ENCODE measurements at regions not wholly inside any gene's neighbourhood (a gene's known extent, or its start where the extent isn't known, plus 50 kb on each side); places are given as distances from the start of the nearest gene placed in this dataset.
A peak's percentile ranks its signal among the peaks of the same experiment; 100 is the strongest.
"Not testable (repeated sequence)": the region's sequence is repeated elsewhere in the genome, so short reads cannot be mapped to it uniquely, and the experiment has no call there.

DNA sequence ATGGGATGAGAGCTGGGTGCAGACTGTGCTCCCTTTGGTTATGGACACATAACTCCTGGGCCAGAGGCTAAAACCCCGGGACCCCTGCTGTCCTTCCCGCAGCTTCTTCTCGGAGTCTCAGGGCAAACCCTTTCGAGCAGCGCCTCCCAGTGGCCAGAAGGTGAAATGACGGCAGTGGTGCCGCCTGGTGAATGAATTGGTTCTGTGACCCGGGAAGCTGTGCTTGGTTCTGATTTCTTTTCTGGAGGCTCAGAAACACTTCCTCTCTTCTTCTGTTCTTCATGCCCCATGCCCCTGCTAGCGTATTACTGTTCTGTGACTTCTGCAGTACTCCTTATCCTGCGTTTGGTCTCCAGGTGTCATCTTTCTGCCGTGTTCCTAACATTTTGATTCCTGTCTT, 104.7 kb upstream of the CCZ1B start:
- TF ChIP-seq, protein P1, sequence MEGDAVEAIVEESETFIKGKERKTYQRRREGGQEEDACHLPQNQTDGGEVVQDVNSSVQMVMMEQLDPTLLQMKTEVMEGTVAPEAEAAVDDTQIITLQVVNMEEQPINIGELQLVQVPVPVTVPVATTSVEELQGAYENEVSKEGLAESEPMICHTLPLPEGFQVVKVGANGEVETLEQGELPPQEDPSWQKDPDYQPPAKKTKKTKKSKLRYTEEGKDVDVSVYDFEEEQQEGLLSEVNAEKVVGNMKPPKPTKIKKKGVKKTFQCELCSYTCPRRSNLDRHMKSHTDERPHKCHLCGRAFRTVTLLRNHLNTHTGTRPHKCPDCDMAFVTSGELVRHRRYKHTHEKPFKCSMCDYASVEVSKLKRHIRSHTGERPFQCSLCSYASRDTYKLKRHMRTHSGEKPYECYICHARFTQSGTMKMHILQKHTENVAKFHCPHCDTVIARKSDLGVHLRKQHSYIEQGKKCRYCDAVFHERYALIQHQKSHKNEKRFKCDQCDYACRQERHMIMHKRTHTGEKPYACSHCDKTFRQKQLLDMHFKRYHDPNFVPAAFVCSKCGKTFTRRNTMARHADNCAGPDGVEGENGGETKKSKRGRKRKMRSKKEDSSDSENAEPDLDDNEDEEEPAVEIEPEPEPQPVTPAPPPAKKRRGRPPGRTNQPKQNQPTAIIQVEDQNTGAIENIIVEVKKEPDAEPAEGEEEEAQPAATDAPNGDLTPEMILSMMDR (IDR thresholded peaks at IDR 0.05; ENCODE audit: insufficient read depth, missing control alignments), result peak; percentile 33
- not testable (repeated sequence) for DNase-seq (ENCODE audit: insufficient read length, low spot score); FAIRE-seq

DNA sequence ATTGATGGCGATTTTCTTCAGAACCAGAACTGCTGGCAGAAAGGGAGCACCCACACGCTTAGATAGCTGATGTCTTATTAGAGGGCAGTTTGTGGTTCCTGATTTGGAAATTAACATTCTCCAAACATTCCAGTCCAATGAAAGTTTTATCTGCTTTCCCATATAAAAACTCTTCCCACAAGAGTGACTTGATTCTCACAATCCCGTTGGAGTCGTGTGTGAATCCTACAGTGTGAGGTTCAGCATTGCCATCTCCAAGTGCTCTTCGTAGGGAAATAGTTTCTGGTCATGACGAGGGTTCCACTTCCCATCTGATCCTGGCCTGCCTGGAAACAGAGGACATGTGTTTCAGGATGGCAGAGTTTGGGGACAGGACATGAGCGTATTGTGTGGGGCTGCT, 105.4 kb upstream of the CCZ1B start:
- FAIRE-seq; DNase-seq (ENCODE audit: insufficient read length, low spot score): not testable (repeated sequence)

DNA sequence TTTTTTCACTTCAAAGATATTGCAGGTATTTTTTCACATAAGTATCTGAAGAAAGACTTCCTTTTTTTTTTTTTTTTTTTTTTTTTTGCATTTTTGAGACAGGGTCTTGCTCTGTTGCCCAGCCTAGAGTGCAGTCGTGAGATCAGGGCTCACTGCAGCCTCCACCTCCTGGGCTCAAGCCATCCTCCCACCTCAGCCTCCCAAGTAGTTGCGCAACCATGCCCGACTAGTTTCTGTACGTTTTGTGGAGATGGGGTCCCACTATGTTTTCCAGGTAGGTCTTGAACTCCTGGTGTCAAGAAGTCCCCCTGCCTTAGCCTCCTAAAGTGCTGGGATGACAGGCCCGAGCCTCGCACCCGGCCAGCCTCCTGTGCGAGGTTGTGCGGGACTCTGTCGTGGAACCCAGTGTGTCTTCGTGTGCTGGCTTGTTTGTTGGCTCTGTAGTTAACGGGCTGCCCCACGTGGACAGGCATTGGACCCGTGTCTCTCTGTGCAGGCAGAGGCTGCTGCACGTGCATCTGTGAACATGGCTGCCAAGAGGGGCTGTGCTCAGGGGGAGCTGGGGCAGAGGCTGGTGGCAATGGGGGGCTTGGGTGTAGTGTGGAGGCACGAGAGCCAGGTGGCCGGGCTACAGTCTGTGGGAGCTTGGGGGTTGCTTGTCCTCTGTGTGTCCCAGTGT, 108.0 kb upstream of the CCZ1B start:
- not testable (repeated sequence) for FAIRE-seq; DNase-seq (ENCODE audit: insufficient read length, low spot score)

DNA sequence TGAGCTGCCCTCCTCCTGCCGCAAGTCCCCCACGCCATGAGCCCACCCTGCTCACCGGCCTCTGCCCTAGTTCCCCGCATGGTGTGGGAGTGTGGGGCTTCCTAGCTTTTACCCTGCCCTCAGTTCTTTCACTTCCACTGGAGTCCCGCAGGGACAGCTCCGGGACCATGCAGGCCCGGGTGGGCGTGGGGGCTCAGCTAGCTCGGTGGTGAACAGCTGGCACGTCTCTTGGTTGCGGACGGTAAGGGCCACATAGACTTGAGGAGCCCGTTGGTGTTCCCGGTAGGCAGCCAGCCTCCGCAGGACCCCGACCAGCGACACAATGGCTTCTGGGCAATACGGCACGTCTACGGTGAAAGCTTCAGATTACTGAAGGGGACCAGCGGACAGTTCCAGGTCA, 108.9 kb upstream of the CCZ1B start:
- no peak for FAIRE-seq
- DNase-seq (ENCODE audit: insufficient read length, low spot score), result no peak
- TF ChIP-seq, protein P1 (IDR thresholded peaks at IDR 0.05; ENCODE audit: insufficient read depth, missing control alignments), result no peak

DNA sequence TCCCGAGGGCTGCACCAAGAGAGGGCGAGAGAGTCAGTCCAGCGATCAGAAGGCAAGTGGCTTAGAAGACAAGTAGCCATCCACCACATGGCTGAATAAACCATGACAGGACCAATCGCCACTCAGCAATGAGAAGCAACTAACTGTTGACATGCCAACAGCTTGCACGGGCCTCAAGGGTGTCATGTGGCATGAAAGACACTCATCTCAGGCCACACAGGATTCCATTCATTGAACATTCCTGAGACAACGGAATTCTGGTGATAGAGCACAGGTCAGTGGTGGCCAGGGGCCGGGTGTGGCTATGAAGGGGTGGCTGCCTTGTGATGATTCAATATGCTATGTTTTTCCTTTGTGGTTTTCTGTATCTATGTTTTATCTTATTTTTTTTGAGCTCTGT, 110.6 kb upstream of the CCZ1B start:
- not testable (repeated sequence) for DNase-seq (ENCODE audit: insufficient read length, low spot score); FAIRE-seq

DNA sequence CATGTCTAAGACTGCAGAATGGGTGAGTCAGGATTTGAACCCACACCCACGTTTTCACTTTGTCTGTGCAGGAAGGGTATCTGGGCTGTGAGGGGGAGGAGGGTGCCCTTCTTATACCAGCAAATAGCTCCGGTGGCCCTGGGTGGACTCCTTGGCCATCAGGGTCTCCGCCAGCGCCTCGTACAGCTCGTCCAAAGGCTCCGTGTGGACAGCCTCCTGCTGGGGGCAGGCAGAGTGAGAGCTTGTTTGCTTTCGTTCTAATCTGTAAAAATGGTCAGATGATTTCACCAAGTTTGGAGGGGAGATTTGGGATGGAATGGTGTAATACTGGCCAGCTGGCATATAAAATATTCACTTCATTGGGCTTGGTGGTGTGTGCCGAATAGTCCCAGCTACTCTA, 111.7 kb upstream of the CCZ1B start:
- DNase-seq (ENCODE audit: insufficient read length, low spot score); FAIRE-seq: not testable (repeated sequence)

DNA sequence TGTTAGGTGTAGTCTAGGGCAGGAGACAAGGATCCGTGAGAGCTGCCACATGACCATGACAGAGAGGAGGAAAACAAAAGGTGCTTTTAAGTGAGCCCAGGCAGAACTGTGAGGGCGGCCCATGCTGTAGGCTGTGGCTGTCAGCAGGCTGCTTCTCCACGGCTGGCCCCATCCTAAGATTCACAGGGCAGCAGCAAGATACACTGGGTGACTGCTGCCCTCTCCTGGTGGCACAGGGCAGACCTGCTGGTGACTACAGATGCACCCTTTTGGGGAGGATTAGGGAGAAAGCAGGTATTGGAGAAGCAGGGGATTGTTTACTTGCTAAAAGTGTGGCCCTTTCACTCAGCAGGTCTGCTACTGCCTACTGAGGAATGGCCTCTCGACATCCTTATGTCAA, 112.2 kb upstream of the CCZ1B start:
- TF ChIP-seq, protein P1 (IDR thresholded peaks at IDR 0.05; ENCODE audit: insufficient read depth, missing control alignments), result peak; percentile 42
- not testable (repeated sequence) for DNase-seq (ENCODE audit: insufficient read length, low spot score); FAIRE-seq

DNA sequence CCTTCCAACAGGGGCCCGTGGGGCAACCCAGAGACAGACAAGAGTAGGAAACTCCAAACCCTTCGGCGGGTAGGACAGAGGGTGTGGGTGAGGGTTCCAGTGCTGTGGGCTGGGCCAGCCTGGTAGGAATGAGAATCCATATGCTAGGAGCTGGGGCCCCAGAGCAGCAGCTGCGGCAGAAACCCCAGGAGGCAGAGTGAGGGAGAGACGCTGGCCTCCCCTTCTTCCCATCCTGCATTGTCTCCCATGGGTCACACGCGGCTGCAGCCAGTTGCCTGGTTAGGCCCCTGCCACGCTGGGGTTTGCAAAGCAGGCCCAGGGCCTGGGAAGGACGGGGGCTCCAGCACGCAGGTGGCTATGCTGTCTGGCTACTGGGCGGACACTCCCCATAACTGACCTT, 113.1 kb upstream of the CCZ1B start:
- FAIRE-seq; DNase-seq (ENCODE audit: insufficient read length, low spot score): not testable (repeated sequence)

DNA sequence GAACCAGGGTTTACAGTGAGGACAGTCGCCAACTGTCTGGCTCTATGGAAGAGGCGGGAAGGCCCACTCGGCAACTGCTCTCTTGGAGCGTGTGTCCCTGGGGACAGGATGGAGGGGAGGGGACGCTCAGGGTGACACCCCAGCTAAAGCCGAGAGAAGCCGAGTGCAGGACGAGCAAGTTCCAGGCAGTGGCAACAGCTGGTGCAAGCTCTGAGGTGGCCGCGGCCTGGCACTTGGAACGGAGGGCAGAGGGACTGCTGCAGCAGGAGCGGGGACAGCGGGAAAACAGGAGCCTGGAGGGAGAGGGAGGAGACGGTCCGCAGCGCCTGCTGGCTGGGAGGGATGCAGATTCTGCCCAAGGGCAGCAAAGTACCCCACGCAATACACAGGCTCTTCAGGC, 113.8 kb upstream of the CCZ1B start:
- not testable (repeated sequence) for DNase-seq (ENCODE audit: insufficient read length, low spot score); FAIRE-seq

DNA sequence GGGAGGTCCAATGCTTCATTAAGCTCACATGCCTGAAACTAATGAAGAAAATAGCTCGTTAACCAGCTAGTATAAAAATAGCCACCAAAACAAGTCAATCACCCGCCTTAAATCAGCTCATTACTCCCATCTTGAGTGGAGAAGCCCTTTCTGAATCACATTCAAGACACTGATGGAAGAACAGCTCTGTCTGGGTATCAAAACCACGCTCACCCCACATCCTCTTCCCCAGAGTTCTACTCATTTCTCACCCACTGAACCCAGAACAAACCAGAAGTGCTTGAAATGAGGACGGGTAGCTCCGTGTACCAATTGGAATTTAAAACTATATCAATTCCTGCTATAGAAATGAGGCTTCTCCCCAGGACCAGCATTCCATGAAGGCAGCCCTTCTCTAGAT, 120.8 kb upstream of the CCZ1B start:
- FAIRE-seq; DNase-seq (ENCODE audit: insufficient read length, low spot score): not testable (repeated sequence)

DNA sequence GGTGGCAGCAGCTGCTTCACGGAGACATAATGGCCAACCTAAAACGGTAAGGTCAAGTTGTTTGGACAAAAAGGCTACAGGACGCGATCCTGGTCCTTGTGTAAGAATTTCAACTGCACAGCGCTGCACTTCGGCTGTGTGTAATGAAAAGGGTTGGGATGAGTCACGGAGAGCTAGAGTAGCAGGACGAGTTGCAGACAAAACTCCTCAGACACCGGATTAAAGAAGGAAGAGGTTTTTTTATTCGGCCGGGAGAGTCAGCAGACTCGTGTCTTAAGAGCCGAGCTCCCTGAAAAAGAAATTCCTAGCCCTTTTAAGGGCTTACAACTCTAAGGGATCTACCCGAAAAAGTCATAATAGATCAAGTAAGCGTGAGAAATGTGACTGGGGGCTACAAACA, 124.2 kb upstream of the CCZ1B start:
- FAIRE-seq; DNase-seq (ENCODE audit: insufficient read length, low spot score): not testable (repeated sequence)

DNA sequence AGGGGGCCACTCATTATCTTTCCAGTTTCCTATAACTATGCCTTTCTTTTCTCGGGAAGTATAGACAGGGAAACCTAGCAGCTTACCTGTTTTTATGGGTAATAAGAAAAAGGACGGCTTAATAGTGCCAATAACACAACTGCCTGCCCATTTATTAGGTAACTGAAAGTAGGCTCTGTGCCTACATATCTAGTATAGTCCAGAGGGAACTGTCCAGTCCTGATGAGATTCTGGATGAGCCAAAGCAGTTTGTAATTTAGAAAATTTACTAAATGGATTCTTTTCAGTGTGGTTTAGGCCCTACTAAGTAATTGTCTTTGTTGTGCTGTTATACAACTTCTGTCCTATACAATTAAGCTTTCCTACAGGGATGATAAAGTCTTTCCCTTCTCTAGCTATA, 125.5 kb upstream of the CCZ1B start:
- not testable (repeated sequence) for FAIRE-seq; DNase-seq (ENCODE audit: insufficient read length, low spot score)
